SU-DHL-6 (cell line): ENCODE measurements at regions not wholly inside any gene's neighbourhood (a gene's known extent, or its start where the extent isn't known, plus 50 kb on each side); places are given as distances from the start of the nearest gene placed in this dataset.

ENCODE experiments used
- H2AFZ ChIP-seq: fragments of 200-600 bp; sonication (generic); 2 replicates; pipeline ENCODE4 v1.6.1; 2014; ENCODE audit warnings: low read depth, mild to moderate bottlenecking, moderate library complexity, mixed read lengths, antibody characterized with exemption, low read length; ENCODE audit not compliant: severe bottlenecking
- H3F3A ChIP-seq: fragments of 200-600 bp; shearing (Covaris generic); 2 replicates; pipeline ENCODE4 v1.6.0; 2016; ENCODE audit warnings: antibody characterized with exemption, mild to moderate bottlenecking; ENCODE audit not compliant: insufficient read depth
- H3K27ac ChIP-seq: fragments of 200-600 bp; sonication (generic); 2 replicates; pipeline ENCODE4 v1.5.1; 2016; ENCODE audit warnings: low read depth, mild to moderate bottlenecking, low read length, moderate library complexity, mixed read lengths
- H3K27me3 ChIP-seq: fragments of 200-600 bp; sonication (generic), shearing (Covaris generic); 2 replicates; pipeline ENCODE4 v1.6.0; 2014; ENCODE audit warnings: mild to moderate bottlenecking, low read length
- H3K36me3 ChIP-seq: fragments of 200-600 bp; sonication (generic); 2 replicates; pipeline ENCODE4 v1.6.1; 2014; ENCODE audit warnings: mild to moderate bottlenecking, low read length, mixed read lengths
- H3K4me2 ChIP-seq: fragments of 300-600, 200-600 bp; shearing (Covaris generic), sonication (generic); 2 replicates; pipeline ENCODE4 v1.6.0; 2014; ENCODE audit warnings: low read length, low read depth, mild to moderate bottlenecking; ENCODE audit not compliant: poor library complexity, severe bottlenecking
- H3K4me3 ChIP-seq: fragments of 200-600 bp; sonication (generic); 2 replicates; pipeline ENCODE4 v1.5.1; 2014; ENCODE audit warnings: antibody characterized with exemption, low read length, mild to moderate bottlenecking, mixed read lengths; ENCODE audit not compliant: insufficient read depth, poor library complexity, severe bottlenecking
- H3K79me2 ChIP-seq: fragments of 200-600 bp; sonication (generic); 2 replicates; pipeline ENCODE4 v1.6.1; 2014; ENCODE audit warnings: mild to moderate bottlenecking, low read length, moderate library complexity; ENCODE audit not compliant: insufficient read depth
- H3K9ac ChIP-seq: fragments of 200-600 bp; sonication (generic); 2 replicates; pipeline ENCODE4 v1.7.0; 2014; ENCODE audit warnings: mild to moderate bottlenecking, low read length
- H3K9me2 ChIP-seq: fragments of 200-600 bp; sonication (generic); replicated peaks from 2 replicates; pipeline ENCODE4 v1.6.1; 2014; ENCODE audit warnings: low read length; ENCODE audit not compliant: insufficient read depth
- H3K9me3 ChIP-seq: fragments of 200-600 bp; sonication (generic); 2 replicates; pipeline ENCODE4 v1.6.1; 2014; ENCODE audit warnings: low read length, mixed read lengths; ENCODE audit not compliant: insufficient read depth
- H4K20me1 ChIP-seq: fragments of 200-600 bp; sonication (generic); 2 replicates; pipeline ENCODE4 v1.6.1; 2014; ENCODE audit warnings: low read depth, mild to moderate bottlenecking, antibody characterized with exemption, low read length, moderate library complexity, mixed read lengths
- EZH2phosphoT487 ChIP-seq: fragments of 200-600 bp; sonication (generic), shearing (Covaris generic); conservative IDR thresholded peaks from 2 replicates; pipeline ENCODE4 v1.6.1; 2018; ENCODE audit warnings: mild to moderate bottlenecking, antibody characterized with exemption, low read length, moderate library complexity, mixed read lengths
- TF ChIP-seq, protein P1 (sequence below): fragments of 200-600 bp; sonication (generic); IDR thresholded peaks from one replicate; pipeline ENCODE4 v1.5.1; 2017; ENCODE audit warnings: antibody characterized with exemption, mild to moderate bottlenecking, low read length, moderate library complexity; ENCODE audit not compliant: insufficient read depth, poor library complexity, severe bottlenecking

DNA sequence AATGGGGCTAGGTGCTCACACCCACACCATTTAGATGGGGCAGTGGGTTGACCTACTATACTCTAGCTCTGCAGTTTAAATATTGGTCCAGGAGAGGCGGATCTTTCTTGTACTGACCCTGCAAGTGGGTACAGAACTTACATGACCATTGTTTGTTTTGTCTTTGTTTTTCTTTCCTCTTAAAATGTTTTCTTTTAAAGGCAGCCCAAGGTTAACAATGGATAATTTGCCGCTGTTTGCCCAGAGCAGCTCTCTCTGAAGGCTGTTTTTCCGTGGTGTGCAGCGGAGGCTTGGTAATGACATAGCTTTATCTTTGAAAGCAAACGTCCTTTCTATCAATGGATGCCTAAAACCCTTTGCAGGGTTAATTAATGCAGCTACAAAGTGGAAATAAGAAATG, 133.3 kb upstream of the MEX3C start:
- no peak overlapping the region for H3K4me2 ChIP-seq
- no peaks in the 10 kb centered on the region for H3K9me2 ChIP-seq
- H3K9me3 ChIP-seq: no peaks in the 10 kb centered on the region
- 0 out of 2 replicates have a peak, but pooled peaks cover 3% of the 10 kb centered on the region for H3K27me3 ChIP-seq
- H3F3A ChIP-seq: no peaks in the 10 kb centered on the region
- no peak overlapping the region for H2AFZ ChIP-seq
- H3K36me3 ChIP-seq: no peaks in the 10 kb centered on the region
- no peak overlapping the region for H3K27ac ChIP-seq
- no peaks in the 10 kb centered on the region for H3K79me2 ChIP-seq
- H3K9ac ChIP-seq: no peak overlapping the region
- no peak overlapping the region for H3K4me3 ChIP-seq
- no peaks in the 10 kb centered on the region for H4K20me1 ChIP-seq
- no peak for TF ChIP-seq EZH2phosphoT487
- TF ChIP-seq, protein P1, sequence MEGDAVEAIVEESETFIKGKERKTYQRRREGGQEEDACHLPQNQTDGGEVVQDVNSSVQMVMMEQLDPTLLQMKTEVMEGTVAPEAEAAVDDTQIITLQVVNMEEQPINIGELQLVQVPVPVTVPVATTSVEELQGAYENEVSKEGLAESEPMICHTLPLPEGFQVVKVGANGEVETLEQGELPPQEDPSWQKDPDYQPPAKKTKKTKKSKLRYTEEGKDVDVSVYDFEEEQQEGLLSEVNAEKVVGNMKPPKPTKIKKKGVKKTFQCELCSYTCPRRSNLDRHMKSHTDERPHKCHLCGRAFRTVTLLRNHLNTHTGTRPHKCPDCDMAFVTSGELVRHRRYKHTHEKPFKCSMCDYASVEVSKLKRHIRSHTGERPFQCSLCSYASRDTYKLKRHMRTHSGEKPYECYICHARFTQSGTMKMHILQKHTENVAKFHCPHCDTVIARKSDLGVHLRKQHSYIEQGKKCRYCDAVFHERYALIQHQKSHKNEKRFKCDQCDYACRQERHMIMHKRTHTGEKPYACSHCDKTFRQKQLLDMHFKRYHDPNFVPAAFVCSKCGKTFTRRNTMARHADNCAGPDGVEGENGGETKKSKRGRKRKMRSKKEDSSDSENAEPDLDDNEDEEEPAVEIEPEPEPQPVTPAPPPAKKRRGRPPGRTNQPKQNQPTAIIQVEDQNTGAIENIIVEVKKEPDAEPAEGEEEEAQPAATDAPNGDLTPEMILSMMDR: no peak

DNA sequence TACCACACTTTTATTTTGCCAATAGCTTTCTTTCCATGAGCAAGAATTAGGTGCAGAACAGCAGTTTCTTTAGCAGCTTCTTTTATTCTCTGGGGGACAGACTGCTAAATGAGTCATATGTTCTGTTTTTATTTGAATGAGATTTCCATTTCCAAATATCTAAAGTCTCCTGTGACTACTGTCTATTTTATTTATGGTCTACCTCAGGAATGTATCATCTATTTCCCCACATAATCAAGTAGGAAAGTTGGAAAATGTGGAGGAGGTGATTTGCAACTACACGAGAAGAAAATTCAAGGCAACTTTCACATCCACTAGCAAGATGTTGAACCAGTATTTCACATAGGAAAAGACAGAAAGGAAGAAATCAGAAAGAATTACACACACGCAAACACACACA, 139.9 kb upstream of the MEX3C start:
- Histone ChIP-seq H3K4me2 (no peak overlapping the region), H4K20me1 (no peaks in the 10 kb centered on the region), H3K27ac (no peak overlapping the region), H3K79me2 (no peaks in the 10 kb centered on the region), H3K9me3 (no peaks in the 10 kb centered on the region), H3F3A (no peaks in the 10 kb centered on the region), H3K36me3 (no peaks in the 10 kb centered on the region), H3K4me3 (no peak overlapping the region), H2AFZ (no peak overlapping the region), H3K9ac (no peak overlapping the region), H3K9me2 (no peaks in the 10 kb centered on the region), H3K27me3 (0 out of 2 replicates have a peak, but pooled peaks cover 3% of the 10 kb centered on the region)
- TF ChIP-seq EZH2phosphoT487: no peak
- TF ChIP-seq, protein P1: no peak

DNA sequence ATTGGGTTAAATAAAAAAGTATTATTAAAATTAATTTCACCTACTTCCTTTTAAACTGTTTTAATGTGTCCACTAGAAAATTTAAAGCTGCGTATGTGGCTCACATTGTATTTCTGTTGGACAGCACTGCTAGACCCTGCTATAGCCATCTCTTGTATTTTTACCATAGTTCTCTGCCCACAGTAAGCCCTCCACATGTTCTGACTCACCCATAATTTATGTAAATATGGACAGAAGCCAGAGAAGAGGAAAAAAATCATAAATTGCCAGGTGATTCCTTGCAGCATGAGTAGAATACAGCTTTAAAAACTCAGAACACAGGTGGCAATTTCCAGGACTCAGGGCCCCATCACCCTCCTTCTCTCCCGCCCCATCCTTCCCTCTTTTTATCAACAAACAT, 142.4 kb upstream of the MEX3C start:
- Histone ChIP-seq H4K20me1 (no peaks in the 10 kb centered on the region), H3F3A (no peaks in the 10 kb centered on the region), H3K27me3 (0 out of 2 replicates have a peak, but pooled peaks cover 2% of the 10 kb centered on the region), H3K4me2 (no peak overlapping the region), H3K79me2 (no peaks in the 10 kb centered on the region), H3K4me3 (no peak overlapping the region), H2AFZ (no peak overlapping the region), H3K9me2 (no peaks in the 10 kb centered on the region), H3K9me3 (no peaks in the 10 kb centered on the region), H3K36me3 (no peaks in the 10 kb centered on the region), H3K27ac (no peak overlapping the region), H3K9ac (no peak overlapping the region)
- TF ChIP-seq EZH2phosphoT487: no peak
- TF ChIP-seq, protein P1: no peak
